SIG-M5 (cell line): ENCODE measurements at regions not wholly inside any gene's neighbourhood (a gene's known extent, or its start where the extent isn't known, plus 50 kb on each side); places are given as distances from the start of the nearest gene placed in this dataset.

Source experiments
- DNase-seq: peaks from one replicate; lab custom pipeline; 2025; lab: John Stamatoyannopoulos, UW

- DNase-seq = peak; percentile 91
Observed at GRCh38 chr4:115781528-115782146, 668.2 kb upstream of the NDST4 start.

GRCh38 chr4:115780835-115781234 lies 667.4 kb upstream of the NDST4 start:
- no peak for DNase-seq

DNA sequence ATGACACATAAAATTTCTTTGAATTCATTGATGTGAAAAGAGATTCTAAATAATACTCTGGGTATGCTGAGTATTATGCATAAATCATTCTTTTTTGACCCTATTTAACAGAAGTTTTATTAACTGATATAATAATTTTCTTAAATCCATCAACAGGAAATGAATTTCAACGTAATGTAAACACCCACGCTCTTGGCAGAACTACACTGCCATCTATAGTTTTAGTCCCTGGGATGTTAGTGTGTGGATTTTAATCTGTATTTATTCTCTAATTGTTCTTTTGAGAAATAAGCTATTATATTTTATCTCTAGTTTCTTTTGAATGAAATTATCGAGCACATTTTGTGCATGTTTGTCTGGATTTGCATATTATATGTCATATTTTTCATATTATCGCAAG lies 666.8 kb upstream of the NDST4 start:
- DNase-seq = no peak

DNA sequence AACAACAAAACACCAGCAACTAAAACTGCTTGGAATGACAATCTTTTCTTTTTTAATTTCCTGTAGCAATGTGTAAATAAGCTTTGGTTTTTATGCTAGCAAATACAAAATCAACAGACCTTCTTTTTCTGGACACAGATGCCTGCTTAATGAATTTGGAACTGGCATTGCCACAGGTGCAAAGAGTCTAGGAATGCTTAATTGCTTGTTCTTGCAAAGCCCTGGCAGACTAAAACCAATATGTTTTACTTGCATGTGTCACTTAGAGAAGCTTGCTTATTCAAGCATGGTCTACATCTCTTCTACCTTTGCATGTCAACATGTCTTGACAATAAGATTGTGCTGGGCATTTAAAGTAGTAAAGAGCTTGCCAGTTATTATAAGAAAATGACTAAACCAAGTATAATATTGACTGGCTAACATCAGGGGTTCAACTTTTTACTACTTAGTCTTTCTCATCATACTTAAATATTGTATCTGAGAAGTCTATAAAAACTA lies 656.7 kb upstream of the NDST4 start:
- no peak for DNase-seq

GRCh38 chr4:115769396-115769795 lies 656.0 kb upstream of the NDST4 start:
- DNase-seq = no peak

GRCh38 chr4:115763051-115763450 lies 649.6 kb upstream of the NDST4 start:
- DNase-seq = no peak

GRCh38 chr4:115759231-115759630 lies 645.8 kb upstream of the NDST4 start:
- no peak for DNase-seq

- no peak for DNase-seq
Observed at GRCh38 chr4:115749404-115749803, 636.0 kb upstream of the NDST4 start.

- DNase-seq = no peak
Observed at GRCh38 chr4:115740806-115741205, 627.4 kb upstream of the NDST4 start.

DNA sequence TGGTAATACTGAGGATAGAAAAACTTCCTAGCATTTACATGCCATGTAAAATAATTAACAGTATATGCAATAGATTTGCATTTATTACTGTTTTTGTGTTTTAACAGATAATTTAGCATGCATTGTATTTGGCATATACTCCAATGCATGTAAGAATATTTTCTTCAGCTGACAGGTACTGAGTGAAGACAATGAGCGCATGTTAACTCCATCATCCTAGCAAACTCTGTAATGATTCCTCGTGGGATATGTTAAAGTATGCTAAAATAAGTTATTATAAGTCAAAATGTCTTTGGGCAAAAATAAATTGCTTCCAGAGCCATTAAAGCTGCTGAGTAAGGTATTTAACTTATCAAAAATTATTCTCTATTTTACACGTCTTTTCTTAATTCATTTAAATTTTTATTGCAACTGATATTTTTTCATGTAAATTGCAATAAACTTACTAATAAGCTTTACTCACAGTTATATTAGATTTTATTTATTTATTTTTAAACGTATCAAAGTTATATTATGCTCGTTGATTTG lies 616.4 kb upstream of the NDST4 start:
- DNase-seq = no peak

- DNase-seq = no peak
Observed at GRCh38 chr4:115723621-115724020, 610.2 kb upstream of the NDST4 start.

DNA sequence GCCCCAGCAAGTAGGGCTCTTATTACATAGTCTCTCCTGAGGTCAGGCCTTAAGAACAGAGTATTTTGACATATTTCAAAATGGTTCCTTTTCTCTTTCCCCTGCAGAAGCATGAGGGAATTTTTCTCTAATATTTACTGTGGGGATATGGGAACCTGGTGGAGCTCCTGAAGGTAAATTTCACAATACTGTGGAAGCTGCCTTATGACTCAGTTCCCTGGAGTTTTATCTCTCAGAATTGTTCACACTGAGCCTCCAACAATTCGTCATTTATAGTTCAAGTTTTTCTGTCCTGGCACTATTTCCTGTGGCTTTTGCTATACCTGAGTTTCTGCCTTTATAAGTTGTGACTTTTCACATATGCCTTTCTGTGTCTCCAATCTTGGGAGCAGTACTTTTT lies 607.2 kb upstream of the NDST4 start:
- DNase-seq = no peak

DNA sequence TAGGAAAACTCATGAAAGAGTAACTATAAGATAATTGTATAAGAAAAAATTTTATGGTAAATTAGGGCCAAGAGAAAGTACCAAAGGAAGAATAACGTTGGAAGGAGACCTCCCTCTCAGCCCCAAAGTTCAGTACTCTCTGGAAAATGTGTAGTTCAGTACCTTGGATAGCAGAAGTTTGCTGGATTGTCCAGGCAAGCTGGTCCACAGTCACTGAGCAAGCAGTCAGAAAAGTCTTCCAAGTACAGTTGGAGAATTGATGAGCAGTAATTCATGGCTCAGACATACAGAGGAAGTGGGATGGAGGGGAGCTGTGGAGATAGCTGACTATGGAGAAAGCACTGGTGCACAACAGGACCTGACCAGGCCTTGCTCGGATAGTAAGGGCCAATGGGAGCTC lies 598.2 kb upstream of the NDST4 start:
- DNase-seq = no peak

DNA sequence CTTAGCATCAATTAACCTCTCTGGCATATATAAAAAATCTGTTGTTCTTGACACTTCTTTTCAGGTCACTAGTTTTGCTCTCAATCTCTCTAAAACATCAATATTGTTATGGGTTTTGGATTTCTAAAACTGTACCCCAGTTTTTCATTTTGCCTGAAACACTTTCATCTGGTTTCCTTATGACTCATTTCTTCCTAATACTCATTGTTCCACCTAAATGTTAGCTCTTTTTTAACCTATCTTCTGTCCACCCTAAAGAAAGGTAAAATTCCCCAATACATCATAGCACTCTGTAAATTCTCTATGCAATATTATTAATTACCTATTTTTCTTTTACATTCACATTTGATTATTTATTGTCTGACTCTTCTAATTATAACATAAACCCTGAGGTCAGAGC lies 575.5 kb upstream of the NDST4 start:
- DNase-seq = no peak

- no peak for DNase-seq
Observed at GRCh38 chr4:115687052-115687755, 573.8 kb upstream of the NDST4 start.

DNA sequence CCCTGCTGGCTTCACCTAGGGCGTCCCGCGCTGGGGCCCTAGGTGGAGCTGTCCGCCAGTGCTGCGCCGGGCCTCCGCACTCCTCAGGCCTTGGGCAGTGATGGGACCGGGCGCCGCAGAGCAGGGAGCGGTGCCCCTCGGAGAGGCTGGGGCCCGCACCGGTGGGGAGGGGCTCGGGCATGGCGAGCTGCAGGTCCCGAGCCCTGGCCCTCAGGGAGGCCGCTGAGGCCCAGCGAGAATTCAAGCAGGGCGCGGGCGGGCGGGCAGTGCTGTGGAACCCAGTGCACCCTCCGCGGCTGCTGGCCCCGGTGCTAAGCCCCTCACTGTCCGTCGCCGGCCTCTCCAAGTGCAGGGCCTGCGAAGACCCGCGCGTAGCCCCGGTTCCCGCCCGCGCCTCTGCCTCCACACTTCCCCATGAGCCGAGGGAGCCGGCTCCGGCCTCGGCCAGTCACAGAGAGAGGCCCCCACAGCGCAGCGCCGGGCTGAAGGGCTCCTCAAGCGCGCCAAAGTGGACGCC lies 565.1 kb upstream of the NDST4 start:
- no peak for DNase-seq

DNA sequence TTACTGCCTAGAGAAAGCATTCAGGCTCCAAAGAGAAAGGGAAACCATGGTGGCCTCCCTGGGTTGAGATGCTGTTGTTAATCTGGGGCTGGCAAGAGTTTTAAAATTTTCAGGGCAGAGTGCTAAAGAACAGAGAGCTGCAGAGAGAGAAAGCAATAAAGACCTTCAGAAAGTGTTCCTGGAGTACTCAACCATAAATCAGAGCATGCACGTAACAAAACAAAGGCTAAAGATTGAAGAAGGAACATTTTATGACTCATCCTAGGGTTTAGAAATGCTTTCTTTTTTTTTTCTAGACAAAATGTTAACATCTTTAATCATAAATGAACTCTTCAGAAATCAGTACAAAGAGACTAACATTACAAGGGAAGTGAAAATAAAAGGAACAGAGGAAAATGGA lies 562.3 kb upstream of the NDST4 start:
- no peak for DNase-seq

DNA sequence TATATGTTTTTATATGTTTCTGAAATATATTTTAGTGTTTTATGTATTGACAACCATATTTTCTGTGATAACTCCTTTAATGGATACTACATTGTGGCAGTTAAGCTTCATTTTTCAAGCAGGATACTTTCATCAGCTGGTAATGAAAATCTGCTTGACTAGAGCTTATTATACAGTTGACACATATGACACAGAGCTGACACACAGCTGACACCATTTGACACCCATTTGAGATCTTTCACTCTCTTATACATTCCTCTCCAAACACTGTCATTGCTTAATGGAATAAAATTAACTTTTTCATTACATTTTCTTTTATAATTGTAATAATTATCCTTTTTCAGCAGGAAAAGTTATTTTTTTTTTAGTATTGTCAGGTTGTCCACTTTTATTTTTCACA lies 561.1 kb upstream of the NDST4 start:
- DNase-seq = no peak

GRCh38 chr4:115671581-115671980 lies 558.2 kb upstream of the NDST4 start:
- DNase-seq = no peak

DNA sequence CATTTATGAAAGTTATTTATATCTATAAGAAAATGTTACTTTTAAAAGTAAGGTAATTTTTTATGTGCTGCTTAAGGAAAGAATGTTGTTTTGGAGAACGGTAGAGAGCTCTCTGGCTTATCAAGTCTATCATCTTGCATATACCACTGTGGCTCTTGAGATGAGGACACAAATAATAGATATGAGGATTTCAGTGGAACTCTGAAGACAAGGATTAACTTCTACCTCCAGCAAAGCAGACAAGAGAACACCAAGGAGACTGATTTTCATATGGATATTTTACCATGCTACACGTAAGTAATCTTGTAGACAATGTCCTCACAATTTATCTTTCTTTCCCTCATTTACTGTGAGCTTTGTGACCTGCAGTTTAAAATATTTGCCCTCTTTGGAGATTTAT lies 557.5 kb upstream of the NDST4 start:
- no peak for DNase-seq

- DNase-seq = no peak
Observed at GRCh38 chr4:115668396-115668795, 555.0 kb upstream of the NDST4 start.

GRCh38 chr4:115664285-115664684 lies 550.9 kb upstream of the NDST4 start:
- no peak for DNase-seq

DNA sequence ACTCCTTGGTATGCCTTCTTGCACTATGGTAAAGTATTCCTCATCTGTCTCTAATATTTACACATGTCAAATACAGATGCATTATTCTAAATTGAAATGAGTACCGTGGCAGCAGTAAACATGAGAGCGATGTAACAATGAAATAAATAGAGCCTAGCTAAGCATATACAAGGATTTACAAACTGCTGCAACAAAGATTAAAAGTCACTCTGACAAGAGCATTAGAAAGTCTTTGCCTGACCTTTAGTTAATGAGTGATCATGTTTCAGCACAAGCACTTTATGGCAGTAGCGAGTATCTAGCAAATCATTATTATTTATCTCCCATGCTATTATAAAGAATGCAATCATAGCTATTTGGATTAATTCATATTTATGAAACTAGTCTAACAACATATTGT lies 547.0 kb upstream of the NDST4 start:
- DNase-seq = no peak
